Hepatocyte (in vitro differentiated cells): ENCODE measurements at regions not wholly inside any gene's neighbourhood (a gene's known extent, or its start where the extent isn't known, plus 50 kb on each side); places are given as distances from the start of the nearest gene placed in this dataset.

Source experiments
- EZH2 ChIP-seq: fragments of 200-600 bp; sonication (generic); IDR thresholded peaks from 2 replicates; pipeline ENCODE4 v1.6.1; 2016; ENCODE audit warnings: antibody characterized with exemption, mild to moderate bottlenecking, borderline replicate concordance
- EZH2phosphoT487 ChIP-seq: fragments of 200-600 bp; sonication (generic); IDR thresholded peaks from one replicate; pipeline ENCODE4 v1.6.1; 2018; ENCODE audit warnings: antibody characterized with exemption, mild to moderate bottlenecking, low read depth, moderate library complexity; ENCODE audit not compliant: unreplicated experiment, severe bottlenecking
- TF ChIP-seq, protein P1 (sequence below): fragments of 200-600 bp; sonication (generic); IDR thresholded peaks from 2 replicates; pipeline ENCODE4 v1.5.1; 2016; ENCODE audit warnings: antibody characterized with exemption, mild to moderate bottlenecking; ENCODE audit not compliant: poor library complexity

DNA sequence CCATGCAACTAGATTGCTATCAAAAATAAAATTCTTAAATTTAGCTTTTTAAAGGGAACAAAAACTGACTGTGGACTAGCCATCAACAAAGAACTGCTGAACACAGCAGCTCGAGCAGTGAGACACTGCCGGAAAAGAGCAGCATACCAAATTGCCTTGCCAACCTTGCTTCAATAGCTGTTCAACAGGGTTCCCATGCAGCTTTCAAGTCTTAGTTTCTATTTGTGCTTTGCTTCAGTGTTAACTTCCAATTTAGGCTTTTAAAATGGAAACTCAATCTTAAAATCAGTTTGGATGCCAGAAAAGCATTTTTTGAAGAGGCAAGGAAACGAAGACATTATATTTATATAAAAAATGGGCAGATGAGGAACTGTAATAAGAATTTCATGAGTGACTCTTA lies 463.4 kb upstream of the MAGEB18 start:
- TF ChIP-seq, protein P1, sequence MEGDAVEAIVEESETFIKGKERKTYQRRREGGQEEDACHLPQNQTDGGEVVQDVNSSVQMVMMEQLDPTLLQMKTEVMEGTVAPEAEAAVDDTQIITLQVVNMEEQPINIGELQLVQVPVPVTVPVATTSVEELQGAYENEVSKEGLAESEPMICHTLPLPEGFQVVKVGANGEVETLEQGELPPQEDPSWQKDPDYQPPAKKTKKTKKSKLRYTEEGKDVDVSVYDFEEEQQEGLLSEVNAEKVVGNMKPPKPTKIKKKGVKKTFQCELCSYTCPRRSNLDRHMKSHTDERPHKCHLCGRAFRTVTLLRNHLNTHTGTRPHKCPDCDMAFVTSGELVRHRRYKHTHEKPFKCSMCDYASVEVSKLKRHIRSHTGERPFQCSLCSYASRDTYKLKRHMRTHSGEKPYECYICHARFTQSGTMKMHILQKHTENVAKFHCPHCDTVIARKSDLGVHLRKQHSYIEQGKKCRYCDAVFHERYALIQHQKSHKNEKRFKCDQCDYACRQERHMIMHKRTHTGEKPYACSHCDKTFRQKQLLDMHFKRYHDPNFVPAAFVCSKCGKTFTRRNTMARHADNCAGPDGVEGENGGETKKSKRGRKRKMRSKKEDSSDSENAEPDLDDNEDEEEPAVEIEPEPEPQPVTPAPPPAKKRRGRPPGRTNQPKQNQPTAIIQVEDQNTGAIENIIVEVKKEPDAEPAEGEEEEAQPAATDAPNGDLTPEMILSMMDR = no peak
- TF ChIP-seq EZH2phosphoT487 (no peak), EZH2 (no peak)
